Thyroid gland (tissue), 4 donors: ENCODE measurements at regions not wholly inside any gene's neighbourhood (a gene's known extent, or its start where the extent isn't known, plus 50 kb on each side); places are given as distances from the start of the nearest gene placed in this dataset.
"Not testable (repeated sequence)": the region's sequence is repeated elsewhere in the genome, so short reads cannot be mapped to it uniquely, and the experiment has no call there.

Experiments used
- DNase-seq, 2 donors: peaks; one replicate each; pipeline ENCODE4 v3.0.0-alpha.2; 2019
- H3K27ac ChIP-seq, 3 donors: fragments of 200-600 bp; sonication (generic); 1 replicate in 2 of 3; 2 replicates in 1 of 3; pipeline ENCODE4 v1.5.1; 2016 to 2019; ENCODE audit warnings: mild to moderate bottlenecking in 1 of 3, moderate library complexity in 1 of 3
- H3K27me3 ChIP-seq: fragments of 200-600 bp; sonication (generic); one replicate; pipeline ENCODE4 v1.5.1; 2019
- H3K36me3 ChIP-seq, 2 donors: fragments of 200-600 bp; sonication (generic); one replicate each; pipeline ENCODE4 v1.5.1; 2016 to 2019
- H3K4me1 ChIP-seq, 2 donors: fragments of 200-600 bp; sonication (generic); one replicate each; pipeline ENCODE4 v1.5.1; 2017 to 2019
- H3K4me3 ChIP-seq, 3 donors: fragments of 200-600 bp; sonication (generic); replicated peaks in 1 of 3; 1 replicate in 2 of 3; 2 replicates in 1 of 3; pipeline ENCODE4 v1.5.1; 2016; ENCODE audit warnings: mild to moderate bottlenecking in 1 of 3
- H3K9me3 ChIP-seq: fragments of 200-600 bp; sonication (generic); one replicate; pipeline ENCODE4 v1.5.1; 2017
- POLR2A ChIP-seq, 2 donors: fragments of 450-650 bp; IDR thresholded peaks; one replicate each; pipeline ENCODE4 v1.6.1; 2017; ENCODE audit warnings: antibody characterized with exemption in 2 of 2, mild to moderate bottlenecking in 2 of 2, moderate library complexity in 1 of 2
- WGBS, 2 donors: methylation state at CpG; one replicate each; pipeline ENCODE4 v1.1.5; 2017; 5-methylcytosine and 5-hydroxymethylcytosine counted together
- intact Hi-C: fragments of 100-400 bp; cut with DNase I; formaldehyde crosslinking; loops from one replicate; pipeline ENCODE4 v1.15.1; 2023
- TF ChIP-seq, protein P1 (sequence below), 6 experiments: fragments of 200-600 bp in 3 of 6; fragments of 450-650 bp in 3 of 6; sonication (generic) in 3 of 6; IDR thresholded peaks; one replicate each; pipeline ENCODE4 v1.5.1; 2016 to 2019; ENCODE audit warnings: antibody characterized with exemption in 6 of 6, mild to moderate bottlenecking in 2 of 6, inconsistent platforms in 1 of 6, moderate library complexity in 1 of 6

DNA sequence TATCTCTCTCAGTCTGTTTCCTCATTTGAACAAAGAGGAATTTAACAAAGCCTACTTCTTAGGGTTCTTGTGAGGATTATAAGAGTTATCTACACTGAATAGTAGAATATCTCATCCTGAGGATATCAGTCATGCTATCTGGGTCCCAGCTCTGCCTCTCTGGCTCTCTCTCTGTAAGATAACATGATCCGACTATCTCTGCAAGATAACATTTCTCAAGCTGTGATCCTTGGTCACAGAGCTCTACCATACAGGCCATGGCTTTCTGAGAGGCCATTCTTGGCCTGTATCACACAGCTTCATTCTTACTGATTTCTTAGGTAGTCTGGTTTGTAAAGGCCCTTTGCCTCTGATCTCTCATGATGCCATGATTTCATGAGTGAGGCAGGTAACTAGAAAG lies 71.0 kb upstream of the TRABD2B start:
- H3K4me1 ChIP-seq = no peaks in the 10 kb centered on the region
- DNase-seq = no peak
- no peak overlapping the region for H3K27ac ChIP-seq
- no peaks in the 10 kb centered on the region for H3K36me3 ChIP-seq
- H3K27me3 ChIP-seq = no peaks in the 10 kb centered on the region
- intact Hi-C loops = no loop called here
- TF ChIP-seq POLR2A (IDR thresholded peaks at IDR 0.05) = no peak
- TF ChIP-seq, protein P1, sequence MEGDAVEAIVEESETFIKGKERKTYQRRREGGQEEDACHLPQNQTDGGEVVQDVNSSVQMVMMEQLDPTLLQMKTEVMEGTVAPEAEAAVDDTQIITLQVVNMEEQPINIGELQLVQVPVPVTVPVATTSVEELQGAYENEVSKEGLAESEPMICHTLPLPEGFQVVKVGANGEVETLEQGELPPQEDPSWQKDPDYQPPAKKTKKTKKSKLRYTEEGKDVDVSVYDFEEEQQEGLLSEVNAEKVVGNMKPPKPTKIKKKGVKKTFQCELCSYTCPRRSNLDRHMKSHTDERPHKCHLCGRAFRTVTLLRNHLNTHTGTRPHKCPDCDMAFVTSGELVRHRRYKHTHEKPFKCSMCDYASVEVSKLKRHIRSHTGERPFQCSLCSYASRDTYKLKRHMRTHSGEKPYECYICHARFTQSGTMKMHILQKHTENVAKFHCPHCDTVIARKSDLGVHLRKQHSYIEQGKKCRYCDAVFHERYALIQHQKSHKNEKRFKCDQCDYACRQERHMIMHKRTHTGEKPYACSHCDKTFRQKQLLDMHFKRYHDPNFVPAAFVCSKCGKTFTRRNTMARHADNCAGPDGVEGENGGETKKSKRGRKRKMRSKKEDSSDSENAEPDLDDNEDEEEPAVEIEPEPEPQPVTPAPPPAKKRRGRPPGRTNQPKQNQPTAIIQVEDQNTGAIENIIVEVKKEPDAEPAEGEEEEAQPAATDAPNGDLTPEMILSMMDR (IDR thresholded peaks at IDR 0.05) = no peak
- no peaks in the 10 kb centered on the region for H3K9me3 ChIP-seq
- 59 to 95% methylated on average over 1 of the region's 1 CpG for WGBS, 2 donors
- H3K4me3 ChIP-seq = no peak overlapping the region

DNA sequence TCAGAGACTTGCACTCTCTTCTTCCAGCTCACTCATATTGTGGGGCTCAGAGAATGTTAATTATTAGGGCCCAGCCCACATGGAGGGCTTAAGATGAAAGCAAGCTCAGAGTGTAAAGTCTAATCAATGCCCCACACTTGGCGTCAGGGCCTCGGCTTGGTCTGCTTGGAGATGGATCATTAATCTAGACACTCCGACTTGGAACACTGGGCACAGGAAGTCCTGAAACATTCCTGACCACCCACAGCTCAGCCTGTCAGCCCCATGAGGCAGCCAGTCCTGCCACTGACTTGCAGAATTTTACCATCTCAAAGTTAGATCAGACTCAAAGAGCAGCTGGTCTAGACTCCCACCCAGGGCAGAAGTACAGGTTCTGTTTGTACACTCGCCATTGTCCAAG lies 69.8 kb upstream of the TRABD2B start:
- TF ChIP-seq, protein P1 (IDR thresholded peaks at IDR 0.05) = no peak
- no peak for TF ChIP-seq POLR2A (IDR thresholded peaks at IDR 0.05)
- intact Hi-C loops = no loop called here
- 57 to 67% methylated on average over 4 of the region's 4 CpGs for WGBS, 2 donors
- H3K36me3 ChIP-seq = no peaks in the 10 kb centered on the region
- no peaks in the 10 kb centered on the region for H3K27me3 ChIP-seq
- H3K27ac ChIP-seq = no peak overlapping the region
- no peaks in the 10 kb centered on the region for H3K9me3 ChIP-seq
- H3K4me3 ChIP-seq = no peak overlapping the region
- no peaks in the 10 kb centered on the region for H3K4me1 ChIP-seq
- DNase-seq = no peak

DNA sequence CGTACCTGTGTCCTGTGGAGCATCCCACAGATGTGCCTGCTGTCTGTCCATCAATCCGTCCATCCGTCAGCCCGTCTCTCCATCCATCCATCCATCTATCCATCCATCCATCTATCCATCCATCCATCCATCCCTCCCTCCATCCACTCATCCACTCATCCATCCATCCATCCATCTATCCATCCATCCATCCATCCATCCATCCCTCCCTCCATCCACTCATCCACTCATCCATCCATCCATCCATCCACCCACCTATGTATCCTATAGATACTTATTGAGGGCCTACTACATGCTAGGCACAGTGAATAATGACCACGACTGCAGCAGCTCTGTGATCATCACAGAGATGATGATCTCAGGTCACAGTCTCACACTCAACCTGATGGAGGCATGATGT lies 67.5 kb upstream of the TRABD2B start:
- H3K27me3 ChIP-seq, H3K36me3 ChIP-seq, intact Hi-C loops, H3K27ac ChIP-seq, DNase-seq, H3K4me3 ChIP-seq, H3K4me1 ChIP-seq, H3K9me3 ChIP-seq: not testable (repeated sequence)
- 91 to 92% methylated on average over 5 of the region's 5 CpGs for WGBS, 2 donors

DNA sequence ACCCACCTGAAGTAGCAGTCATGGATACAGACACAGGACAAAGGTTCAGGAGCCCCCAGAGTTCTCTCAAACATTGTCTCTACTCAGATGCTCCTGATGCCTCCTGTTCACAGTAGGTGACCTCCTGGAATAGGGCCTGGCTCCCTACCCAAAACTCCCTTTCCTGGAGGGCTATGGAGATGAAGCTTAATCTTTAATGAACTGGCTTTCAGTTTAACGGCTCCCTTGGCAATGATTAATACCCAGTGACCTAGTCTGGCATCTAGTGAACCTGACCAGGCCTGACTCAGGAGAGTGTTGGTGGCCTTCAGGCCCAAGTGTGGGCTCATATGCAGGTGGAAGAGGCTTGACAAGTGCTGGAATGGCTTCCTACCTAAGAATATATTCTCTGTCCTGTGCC lies 65.2 kb upstream of the TRABD2B start:
- TF ChIP-seq, protein P1 (IDR thresholded peaks at IDR 0.05) = no peak
- TF ChIP-seq POLR2A (IDR thresholded peaks at IDR 0.05) = no peak
- H3K36me3 ChIP-seq = no peaks in the 10 kb centered on the region
- no peak overlapping the region for H3K4me3 ChIP-seq
- no peaks in the 10 kb centered on the region for H3K9me3 ChIP-seq
- no peaks in the 10 kb centered on the region for H3K4me1 ChIP-seq
- no peaks in the 10 kb centered on the region for H3K27me3 ChIP-seq
- DNase-seq = no peak
- 0 to 69% methylated on average over 1 of the region's 1 CpG for WGBS, 2 donors
- no peak overlapping the region for H3K27ac ChIP-seq
- intact Hi-C loops = no loop called here

DNA sequence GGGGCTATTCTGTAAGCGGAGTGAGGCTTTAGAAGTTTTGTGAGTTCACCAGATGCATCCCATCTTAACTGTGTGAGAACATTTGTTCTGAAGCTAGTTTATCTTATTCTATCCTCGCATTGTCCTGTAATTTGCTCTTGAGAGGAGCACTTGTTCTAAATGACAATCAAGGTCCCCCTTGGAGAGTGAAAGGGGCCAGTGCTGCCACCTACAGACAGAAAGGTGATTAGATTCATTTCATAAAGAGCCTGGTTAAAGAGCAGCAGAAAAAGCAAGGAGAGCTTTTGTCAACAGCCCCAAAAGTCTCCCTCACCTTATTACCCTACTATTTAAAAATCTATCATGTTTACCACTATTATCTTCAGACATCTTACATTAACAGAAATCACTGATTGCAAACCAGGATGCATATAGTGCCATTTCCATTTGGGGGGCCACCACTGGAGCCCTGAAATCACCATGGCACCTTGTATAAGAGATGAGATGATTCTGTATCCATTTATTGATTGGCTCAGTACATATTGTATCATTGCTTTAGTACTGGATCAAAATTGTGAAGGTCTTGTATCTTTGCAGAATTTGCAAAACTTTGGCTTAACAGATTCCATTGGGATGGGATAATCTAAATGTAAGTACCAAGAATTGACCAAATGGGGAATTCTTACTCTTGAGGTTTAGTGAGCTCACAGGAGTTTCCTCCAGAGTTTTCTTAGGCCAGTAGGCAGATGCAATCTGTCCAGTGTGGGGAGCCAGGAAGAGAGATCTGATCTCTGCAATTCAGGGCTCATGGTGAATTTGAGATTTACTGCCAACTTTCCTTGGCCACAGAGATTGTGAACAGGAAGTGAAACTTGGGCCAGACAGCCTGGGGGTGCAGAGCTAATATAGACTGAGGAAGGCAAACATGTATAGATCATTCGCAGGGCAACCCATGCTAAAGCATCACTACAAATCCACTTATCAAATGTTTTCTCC lies 64.3 kb upstream of the TRABD2B start:
- Histone ChIP-seq H3K27ac (no peak overlapping the region), H3K4me3 (no peak overlapping the region), H3K27me3 (no peaks in the 10 kb centered on the region), H3K9me3 (no peaks in the 10 kb centered on the region), H3K36me3 (no peaks in the 10 kb centered on the region), H3K4me1 (no peaks in the 10 kb centered on the region)
- 57 to 60% methylated on average over 3 of the region's 3 CpGs for WGBS, 2 donors
- intact Hi-C loops = no loop called here
- no peak for TF ChIP-seq POLR2A (IDR thresholded peaks at IDR 0.05)
- TF ChIP-seq, protein P1 (IDR thresholded peaks at IDR 0.05) = peak; percentile 25 to 70 (median 50)
- peak; percentile 47 to 58 for DNase-seq
